Ectodermal cell (in vitro differentiated cells): ENCODE measurements at regions not wholly inside any gene's neighbourhood (a gene's known extent, or its start where the extent isn't known, plus 50 kb on each side); places are given as distances from the start of the nearest gene placed in this dataset.

Experiments used
- H3K27ac ChIP-seq: 2 replicates; pipeline ENCODE4 v1.7.0; 2013; ENCODE audit warnings: mild to moderate bottlenecking, low read depth, low read length; ENCODE audit not compliant: insufficient read depth, poor library complexity, severe bottlenecking
- H3K27me3 ChIP-seq: 2 replicates; pipeline ENCODE4 v1.7.0; 2013; ENCODE audit warnings: mild to moderate bottlenecking, low read length; ENCODE audit not compliant: insufficient read depth, control insufficient read depth, poor library complexity, severe bottlenecking
- H3K36me3 ChIP-seq: one replicate; pipeline ENCODE4 v1.7.0; 2013; ENCODE audit warnings: low read length; ENCODE audit not compliant: control insufficient read depth, insufficient read depth
- H3K4me1 ChIP-seq: one replicate; pipeline ENCODE4 v1.7.0; 2013; ENCODE audit warnings: low read length; ENCODE audit not compliant: control insufficient read depth, insufficient read depth
- H3K4me3 ChIP-seq: 2 replicates; pipeline ENCODE4 v1.7.0; 2013; ENCODE audit warnings: low read depth, low read length, control low read depth; ENCODE audit not compliant: insufficient read depth
- H3K9me3 ChIP-seq: 2 replicates; pipeline ENCODE4 v1.7.0; 2013; ENCODE audit warnings: mild to moderate bottlenecking, low read length, moderate library complexity; ENCODE audit not compliant: control insufficient read depth
- WGBS, 2 experiments: methylation state at CpG; one replicate each; pipeline ENCODE4 v1.1.7; 2013; ENCODE audit warnings: missing lambda C conversion rate in 2 of 2; 5-methylcytosine and 5-hydroxymethylcytosine counted together

DNA sequence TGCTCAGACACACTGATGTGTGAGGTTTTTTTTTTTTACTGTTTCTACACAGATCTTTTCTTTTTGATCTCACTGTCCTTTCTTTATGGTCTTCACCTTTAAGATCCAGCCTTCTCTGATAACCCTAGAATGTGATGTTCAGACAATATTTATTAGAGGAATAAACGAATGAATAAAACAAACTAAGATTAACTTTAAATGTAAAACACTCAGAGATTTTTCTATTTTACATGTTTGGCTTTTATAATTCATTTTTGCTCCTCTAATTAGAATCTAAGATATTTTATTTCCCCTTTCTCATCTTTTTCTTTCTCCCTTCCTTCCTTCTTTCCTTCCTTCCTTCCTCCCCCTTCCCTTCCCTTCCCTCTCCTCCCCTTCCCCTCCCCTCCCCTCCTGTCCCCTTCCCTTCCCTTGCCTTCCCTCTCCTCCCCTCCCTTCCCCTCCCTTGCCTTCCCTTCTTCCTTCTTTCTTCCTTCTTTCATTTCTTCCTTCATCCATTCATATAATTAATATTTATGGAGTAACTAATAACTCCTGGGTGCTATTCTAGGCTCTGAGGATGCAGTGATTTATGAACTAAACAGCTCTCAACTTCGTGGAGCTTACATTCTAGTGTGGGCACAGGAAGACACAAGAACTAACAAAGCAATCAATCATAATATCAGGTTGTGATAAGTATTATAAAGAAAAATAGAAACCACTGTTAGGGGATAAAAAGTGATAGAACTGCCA, 133.5 kb upstream of the TSHZ2 start:
- H3K27ac ChIP-seq = no peak overlapping the region
- 100% methylated on average over 1 of the region's 2 CpGs for WGBS, 2 experiments
- no peaks in the 10 kb centered on the region for H3K9me3 ChIP-seq
- H3K4me3 ChIP-seq = no peak overlapping the region
- H3K27me3 ChIP-seq = no peaks in the 10 kb centered on the region
- no peaks in the 10 kb centered on the region for H3K4me1 ChIP-seq
- no peaks in the 10 kb centered on the region for H3K36me3 ChIP-seq

DNA sequence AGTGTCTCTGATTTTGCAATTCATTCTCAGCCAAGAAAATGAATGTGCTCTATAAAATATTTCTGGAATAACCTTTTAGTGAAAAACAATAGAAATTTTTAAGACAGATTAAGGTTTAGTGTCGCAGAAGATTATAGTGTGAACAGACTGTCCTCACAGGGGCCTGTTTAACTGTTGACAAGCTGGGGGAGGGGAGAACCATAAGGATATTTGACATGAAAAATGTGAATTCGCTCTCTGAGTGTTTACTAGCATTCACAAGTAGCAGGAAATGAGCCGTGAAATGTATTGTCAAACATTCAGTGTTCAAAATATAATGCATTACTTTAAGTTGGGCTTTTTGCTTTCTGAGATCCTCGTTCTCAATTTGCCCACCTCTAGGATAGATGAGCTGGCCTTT, 134.8 kb upstream of the TSHZ2 start:
- no peak overlapping the region for H3K4me3 ChIP-seq
- no peaks in the 10 kb centered on the region for H3K36me3 ChIP-seq
- no peaks in the 10 kb centered on the region for H3K27me3 ChIP-seq
- 95 to 97% methylated on average over 4 of the region's 4 CpGs for WGBS, 2 experiments
- no peaks in the 10 kb centered on the region for H3K9me3 ChIP-seq
- no peak overlapping the region for H3K27ac ChIP-seq
- H3K4me1 ChIP-seq = no peaks in the 10 kb centered on the region

DNA sequence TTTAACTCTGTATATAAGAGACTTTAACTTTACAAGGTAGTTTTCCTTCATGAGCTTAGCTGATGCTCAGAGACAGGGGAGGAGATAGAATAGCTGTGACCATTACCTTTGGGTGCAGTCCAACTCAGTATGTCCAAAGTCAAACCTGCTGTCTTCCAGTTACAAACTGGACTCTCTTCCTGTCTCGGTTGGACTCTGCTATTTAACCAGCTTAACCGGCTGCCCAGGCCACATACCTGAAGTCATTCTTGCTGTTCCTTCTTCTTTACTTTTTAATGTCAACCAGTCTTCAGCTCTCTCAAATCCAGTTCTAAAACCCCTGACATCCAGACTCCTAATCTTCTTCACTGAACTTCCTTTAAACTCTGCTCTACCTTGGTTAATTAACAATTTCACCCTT, 138.3 kb upstream of the TSHZ2 start:
- H3K27me3 ChIP-seq = no peaks in the 10 kb centered on the region
- 92 to 96% methylated on average over 2 of the region's 2 CpGs for WGBS, 2 experiments
- no peak overlapping the region for H3K27ac ChIP-seq
- no peaks in the 10 kb centered on the region for H3K9me3 ChIP-seq
- H3K4me1 ChIP-seq = no peaks in the 10 kb centered on the region
- no peak overlapping the region for H3K4me3 ChIP-seq
- no peaks in the 10 kb centered on the region for H3K36me3 ChIP-seq

DNA sequence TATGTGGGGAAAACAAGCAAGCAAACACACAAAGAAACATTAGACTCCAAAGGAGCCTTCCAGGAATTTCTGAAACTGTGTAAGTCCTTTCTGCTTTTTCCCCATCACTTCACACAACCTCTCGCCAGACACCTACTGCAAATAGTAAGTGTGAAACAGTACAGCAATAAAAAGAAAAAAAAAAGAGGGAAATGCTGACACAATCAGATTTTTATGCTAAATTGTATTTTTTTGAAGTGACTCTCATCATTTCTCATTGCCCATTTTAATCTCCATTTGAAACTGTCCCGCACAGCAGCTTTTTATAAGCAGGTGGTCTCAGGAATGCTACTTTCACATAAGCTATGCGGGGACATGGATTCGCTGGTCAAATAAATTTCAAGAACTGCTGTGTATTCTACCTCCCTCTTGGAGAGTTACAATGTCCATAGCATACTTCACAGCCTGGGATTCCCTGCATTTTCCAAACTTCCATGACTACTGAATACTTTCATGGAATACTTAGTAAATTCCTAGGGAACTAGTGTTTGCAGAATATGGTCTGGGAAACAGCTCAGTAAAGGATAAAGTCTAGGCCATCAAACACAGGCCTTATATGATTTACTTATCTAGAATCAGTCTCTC, 139.9 kb upstream of the TSHZ2 start:
- Histone ChIP-seq H3K4me1 (no peaks in the 10 kb centered on the region), H3K27ac (no peak overlapping the region), H3K9me3 (no peaks in the 10 kb centered on the region), H3K36me3 (no peaks in the 10 kb centered on the region), H3K27me3 (no peaks in the 10 kb centered on the region), H3K4me3 (no peak overlapping the region)
- WGBS, 2 experiments = 94 to 96% methylated on average over 3 to 4 of the region's 4 CpGs

DNA sequence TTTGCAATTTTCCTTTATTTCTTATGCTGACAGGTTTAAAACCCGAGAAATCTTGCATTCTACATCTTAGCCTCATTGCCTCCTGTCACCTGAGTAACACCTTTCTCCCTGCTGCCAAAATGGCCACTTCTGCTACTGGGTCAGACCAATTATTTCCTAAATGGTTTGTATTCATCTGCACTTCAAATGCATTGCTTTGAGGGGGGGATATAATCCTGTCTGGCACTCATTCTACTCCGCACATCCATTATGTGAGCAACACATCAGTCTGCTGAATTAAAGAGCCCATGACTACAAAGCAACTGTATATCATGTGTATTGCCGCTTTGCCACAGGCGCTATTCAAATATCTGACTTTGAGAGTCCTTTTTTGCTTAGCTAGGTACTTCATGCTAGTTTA, 141.6 kb upstream of the TSHZ2 start:
- Histone ChIP-seq H3K27ac (no peak overlapping the region), H3K27me3 (no peaks in the 10 kb centered on the region), H3K4me3 (no peak overlapping the region), H3K36me3 (no peaks in the 10 kb centered on the region), H3K9me3 (no peaks in the 10 kb centered on the region), H3K4me1 (no peaks in the 10 kb centered on the region)
- 95 to 96% methylated on average over 4 of the region's 4 CpGs for WGBS, 2 experiments

DNA sequence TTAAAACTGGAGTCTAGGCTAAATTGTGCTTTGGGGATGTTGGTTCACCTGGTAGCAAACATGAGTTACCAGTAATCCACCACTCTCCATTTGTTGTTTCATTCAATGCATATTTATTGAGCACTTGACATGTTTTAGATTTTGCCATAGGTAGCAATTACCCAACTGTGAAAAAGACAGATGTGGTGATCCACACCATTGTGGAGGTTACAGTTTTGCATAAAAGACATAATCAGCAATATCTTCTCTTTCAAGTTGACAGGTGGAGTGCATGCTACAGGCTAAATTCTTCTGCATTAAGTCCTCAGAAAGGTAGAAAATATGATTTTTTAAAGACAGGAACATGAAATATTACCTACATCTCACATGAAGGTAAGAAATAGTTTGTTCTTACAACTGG, 143.0 kb upstream of the TSHZ2 start:
- H3K36me3 ChIP-seq = no peaks in the 10 kb centered on the region
- no peaks in the 10 kb centered on the region for H3K9me3 ChIP-seq
- H3K27me3 ChIP-seq = no peaks in the 10 kb centered on the region
- no peak overlapping the region for H3K27ac ChIP-seq
- H3K4me1 ChIP-seq = no peaks in the 10 kb centered on the region
- H3K4me3 ChIP-seq = no peak overlapping the region

DNA sequence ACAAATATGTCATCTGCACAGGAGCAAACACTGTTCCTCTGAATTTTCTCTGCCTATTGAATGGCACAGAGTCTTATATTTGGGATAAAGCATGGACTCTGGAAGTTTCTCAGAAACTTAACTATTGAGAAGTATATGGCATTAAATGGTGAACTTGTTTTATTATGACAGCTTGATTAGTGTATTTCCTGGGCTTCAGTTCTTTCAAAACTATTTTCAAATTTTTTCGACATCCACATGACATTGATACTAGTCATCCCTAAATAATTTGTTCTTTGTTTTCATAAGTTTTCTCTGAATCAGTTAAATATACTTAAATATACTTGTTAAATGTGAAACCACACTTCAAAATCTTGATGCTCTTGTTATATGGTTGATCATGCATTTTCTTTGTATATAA, 144.0 kb upstream of the TSHZ2 start:
- no peak overlapping the region for H3K27ac ChIP-seq
- WGBS, 2 experiments = no CpG with 5 or more reads among the region's 1 CpG
- no peaks in the 10 kb centered on the region for H3K9me3 ChIP-seq
- no peaks in the 10 kb centered on the region for H3K27me3 ChIP-seq
- no peaks in the 10 kb centered on the region for H3K36me3 ChIP-seq
- H3K4me3 ChIP-seq = no peak overlapping the region
- H3K4me1 ChIP-seq = no peaks in the 10 kb centered on the region

DNA sequence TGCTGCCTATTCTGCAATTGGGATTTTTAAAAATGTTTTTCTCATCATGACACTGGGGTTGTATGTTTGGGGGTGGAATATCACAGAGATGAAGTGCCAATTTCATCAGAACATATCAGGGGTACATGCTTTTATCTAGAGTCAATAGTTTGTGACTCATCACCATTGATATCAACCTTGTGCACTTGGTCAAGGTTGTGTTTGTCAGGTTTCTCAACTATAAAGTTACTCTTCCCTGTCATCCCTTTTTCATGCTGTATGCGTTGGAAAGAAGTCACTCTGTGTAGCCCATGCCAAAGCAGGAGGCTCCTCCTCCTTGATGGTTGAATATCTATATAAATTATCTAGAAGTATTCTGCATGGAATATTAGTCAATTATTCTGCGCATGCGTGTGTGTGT, 145.4 kb upstream of the TSHZ2 start:
- Histone ChIP-seq H3K4me1 (no peaks in the 10 kb centered on the region), H3K27ac (no peak overlapping the region), H3K27me3 (no peaks in the 10 kb centered on the region), H3K36me3 (no peaks in the 10 kb centered on the region), H3K9me3 (no peaks in the 10 kb centered on the region), H3K4me3 (no peak overlapping the region)
- WGBS, 2 experiments = 85 to 89% methylated on average over 1 of the region's 3 CpGs

DNA sequence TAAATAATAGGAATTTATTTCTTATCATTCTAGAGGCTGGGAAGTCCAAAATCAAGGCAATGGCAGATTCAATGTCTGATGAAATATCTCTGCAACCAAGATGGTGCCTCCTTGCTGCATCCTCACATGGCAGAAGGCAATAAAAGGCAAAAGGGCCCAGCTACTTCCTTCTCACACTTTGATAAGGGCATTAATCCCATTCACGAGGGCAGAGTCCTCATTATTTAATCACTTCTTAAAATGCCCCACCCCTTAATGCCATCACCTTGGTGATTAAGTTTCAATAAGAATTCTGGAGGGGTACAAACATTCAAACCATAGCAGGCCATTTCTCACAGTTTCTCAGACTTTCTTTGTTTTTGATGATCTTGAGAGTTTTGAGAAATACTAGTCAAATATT, 145.8 kb upstream of the TSHZ2 start:
- H3K27me3 ChIP-seq = no peaks in the 10 kb centered on the region
- no peaks in the 10 kb centered on the region for H3K4me1 ChIP-seq
- no peaks in the 10 kb centered on the region for H3K9me3 ChIP-seq
- H3K36me3 ChIP-seq = no peaks in the 10 kb centered on the region
- H3K27ac ChIP-seq = no peak overlapping the region
- WGBS, 2 experiments = 87 to 93% methylated on average over 1 of the region's 1 CpG
- H3K4me3 ChIP-seq = no peak overlapping the region

DNA sequence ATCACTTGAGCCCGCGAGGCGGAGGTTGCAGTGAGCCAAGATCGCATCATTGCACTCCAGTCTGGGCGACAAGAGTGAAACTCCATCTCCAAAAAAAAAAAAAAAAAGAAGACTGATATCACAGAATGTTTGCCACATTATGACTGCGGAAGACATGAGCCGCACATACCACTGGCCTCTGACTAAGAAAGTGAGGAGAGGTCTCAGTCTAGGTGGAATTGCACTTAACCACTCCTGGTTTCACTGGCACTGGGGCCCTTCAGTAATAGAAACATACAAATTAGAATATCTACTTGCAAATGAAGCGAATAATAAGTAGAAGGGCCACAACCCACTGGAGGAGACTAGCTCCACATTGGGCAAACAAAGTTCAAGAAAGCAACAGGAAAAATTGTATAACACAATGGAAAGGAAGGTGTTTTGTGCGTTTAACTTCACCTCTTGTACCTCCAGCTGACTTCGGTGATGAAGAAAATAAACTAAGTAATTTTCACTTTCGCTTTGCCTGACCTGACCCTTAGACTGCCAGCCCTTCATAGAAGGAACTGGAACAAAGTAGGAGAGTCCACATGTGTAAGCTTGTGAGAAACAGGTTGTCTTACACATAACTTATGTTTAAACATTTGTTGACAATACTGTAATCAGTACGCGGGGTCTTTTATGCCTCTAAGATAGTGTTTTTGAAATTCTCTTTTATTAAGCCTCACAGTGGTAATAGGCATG, 147.5 kb upstream of the TSHZ2 start:
- WGBS, 2 experiments = 87% methylated on average over 11 to 13 of the region's 13 CpGs

More for the DNA sequence above, 147.5 kb upstream of the TSHZ2 start:
- Histone ChIP-seq H3K4me3 (no peak overlapping the region), H3K27me3 (no peaks in the 10 kb centered on the region), H3K4me1 (no peaks in the 10 kb centered on the region), H3K36me3 (no peaks in the 10 kb centered on the region), H3K27ac (no peak overlapping the region), H3K9me3 (no peaks in the 10 kb centered on the region)
